Left ventricle myocardium inferior (tissue), 1 donor: ENCODE measurements at regions not wholly inside any gene's neighbourhood (a gene's known extent, or its start where the extent isn't known, plus 50 kb on each side); places are given as distances from the start of the nearest gene placed in this dataset.
A peak's percentile ranks its signal among the peaks of the same experiment; 100 is the strongest.

Source experiments
- DNase-seq: peaks from one replicate; pipeline ENCODE4 v3.0.0-alpha.2; 2020
- H3K27ac ChIP-seq: fragments of 200-600 bp; replicated peaks from 2 replicates; pipeline ENCODE4 v1.8.0; 2021
- H3K27me3 ChIP-seq: fragments of 200-600 bp; 2 replicates; pipeline ENCODE4 v1.8.0; 2021; ENCODE audit warnings: low read depth
- H3K36me3 ChIP-seq: fragments of 200-600 bp; 2 replicates; pipeline ENCODE4 v1.8.0; 2021
- H3K4me1 ChIP-seq: fragments of 200-600 bp; 2 replicates; pipeline ENCODE4 v1.8.0; 2021
- H3K4me3 ChIP-seq: fragments of 200-600 bp; 2 replicates; pipeline ENCODE4 v1.8.0; 2021; ENCODE audit warnings: mild to moderate bottlenecking, moderate library complexity
- H3K9me3 ChIP-seq: fragments of 200-600 bp; replicated peaks from 2 replicates; pipeline ENCODE4 v1.8.0; 2021
- CTCF ChIP-seq: fragments of 200-600 bp; IDR thresholded peaks from 2 replicates; pipeline ENCODE4 v1.8.0; 2021; ENCODE audit warnings: antibody characterized with exemption, mild to moderate bottlenecking, borderline replicate concordance
- intact Hi-C: fragments of 100-400 bp; cut with micrococcal nuclease; formaldehyde crosslinking; loops from one replicate; pipeline ENCODE4 v1.11.0; 2022
- donor health status: DM: no; HTN: yes; CAD: no; lungs with severe emphysema.

GRCh38 chr6:80605165-80605989, 498.9 kb downstream of the BCKDHB start:
- Histone ChIP-seq H3K27me3 (no peaks in the 10 kb centered on the region), H3K36me3 (no peaks in the 10 kb centered on the region), H3K4me1 (peaks cover 13% of the 10 kb centered on the region), H3K9me3 (no peaks in the 10 kb centered on the region), H3K27ac (no peak overlapping the region), H3K4me3 (no peak overlapping the region)
- DNase-seq: no peak
- peak; percentile 67 for TF ChIP-seq CTCF
- intact Hi-C loops: no loop called here

GRCh38 chr6:80603679-80604078, 497.2 kb downstream of the BCKDHB start:
- no peaks in the 10 kb centered on the region for H3K36me3 ChIP-seq
- intact Hi-C loops: no loop called here
- TF ChIP-seq CTCF: no peak
- no peak overlapping the region for H3K27ac ChIP-seq
- DNase-seq: no peak
- no peak overlapping the region for H3K4me3 ChIP-seq
- H3K4me1 ChIP-seq: peaks cover 9% of the 10 kb centered on the region
- H3K27me3 ChIP-seq: no peaks in the 10 kb centered on the region
- no peaks in the 10 kb centered on the region for H3K9me3 ChIP-seq

GRCh38 chr6:80594461-80594860, 488.0 kb downstream of the BCKDHB start:
- no peaks in the 10 kb centered on the region for H3K27me3 ChIP-seq
- no peak for DNase-seq
- no peak overlapping the region for H3K27ac ChIP-seq
- H3K36me3 ChIP-seq: no peaks in the 10 kb centered on the region
- no peak for TF ChIP-seq CTCF
- H3K9me3 ChIP-seq: no peaks in the 10 kb centered on the region
- H3K4me3 ChIP-seq: no peak overlapping the region
- intact Hi-C loops: no loop called here
- H3K4me1 ChIP-seq: no peaks in the 10 kb centered on the region

- no peak for TF ChIP-seq CTCF
- no peaks in the 10 kb centered on the region for H3K36me3 ChIP-seq
Measured at GRCh38 chr6:80592436-80592835, 486.0 kb downstream of the BCKDHB start.

GRCh38 chr6:80586242-80586641, 479.8 kb downstream of the BCKDHB start:
- H3K9me3 ChIP-seq: peaks cover 12% of the 10 kb centered on the region
- H3K27ac ChIP-seq: no peak overlapping the region
- no peaks in the 10 kb centered on the region for H3K4me1 ChIP-seq
- H3K27me3 ChIP-seq: no peaks in the 10 kb centered on the region
- DNase-seq: no peak
- no peak for TF ChIP-seq CTCF
- intact Hi-C loops: no loop called here
- H3K4me3 ChIP-seq: no peak overlapping the region
- H3K36me3 ChIP-seq: no peaks in the 10 kb centered on the region

More at GRCh38 chr6:80592436-80592835, 486.0 kb downstream of the BCKDHB start:
- no peak overlapping the region for H3K4me3 ChIP-seq
- no peaks in the 10 kb centered on the region for H3K9me3 ChIP-seq
- H3K27me3 ChIP-seq: no peaks in the 10 kb centered on the region
- DNase-seq: no peak
- H3K4me1 ChIP-seq: no peaks in the 10 kb centered on the region
- H3K27ac ChIP-seq: no peak overlapping the region
- intact Hi-C loops: no loop called here
